GM08714 (cell line): ENCODE measurements at regions not wholly inside any gene's neighbourhood (a gene's known extent, or its start where the extent isn't known, plus 50 kb on each side); places are given as distances from the start of the nearest gene placed in this dataset.

Source experiments
- H3K4me3 ChIP-seq: fragments of 200-500 bp; sonication (Bioruptor generic); 2 replicates; pipeline ENCODE4 v1.5.1; 2014; ENCODE audit warnings: mild to moderate bottlenecking, low read length, inconsistent platforms
- ZNF274 ChIP-seq: IDR thresholded peaks from 2 replicates; pipeline ENCODE4 v1.6.1; 2012; ENCODE audit warnings: mild to moderate bottlenecking, low read depth, low read length

GRCh38 chr11:23997356-23997755 lies 499.5 kb upstream of the LUZP2 start:
- no peak for TF ChIP-seq ZNF274
- H3K4me3 ChIP-seq = no peak overlapping the region

DNA sequence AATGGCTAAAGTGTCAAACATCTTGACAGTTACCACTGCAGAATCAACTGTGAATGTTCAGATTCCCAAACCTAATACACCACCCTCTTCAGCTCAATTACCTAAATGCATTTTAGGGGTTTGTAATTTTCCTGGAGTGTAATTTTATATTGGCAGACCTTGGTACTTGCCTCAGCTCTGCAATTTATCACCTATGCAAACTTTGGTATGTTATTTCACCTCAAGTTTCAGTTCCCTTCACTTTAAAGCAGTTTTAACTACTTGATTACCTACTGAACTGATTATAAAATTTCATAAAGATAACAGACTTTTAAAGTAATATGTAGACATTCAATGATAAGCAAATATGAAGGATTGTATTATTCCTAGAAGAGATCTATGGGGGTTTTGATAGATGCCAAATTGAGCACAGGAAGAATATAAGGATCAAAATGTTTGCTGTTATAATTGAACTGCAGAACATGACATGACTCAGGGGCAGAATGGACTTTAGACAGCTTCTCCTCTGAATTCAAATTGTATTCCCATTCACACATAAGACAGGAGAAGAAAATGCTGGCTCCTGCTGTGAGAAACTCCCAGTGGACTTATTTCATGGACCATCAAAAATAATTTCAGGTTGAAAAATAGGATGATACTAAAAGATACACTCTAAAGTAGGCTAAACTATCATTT lies 491.5 kb upstream of the LUZP2 start:
- no peak overlapping the region for H3K4me3 ChIP-seq
- TF ChIP-seq ZNF274 = no peak

DNA sequence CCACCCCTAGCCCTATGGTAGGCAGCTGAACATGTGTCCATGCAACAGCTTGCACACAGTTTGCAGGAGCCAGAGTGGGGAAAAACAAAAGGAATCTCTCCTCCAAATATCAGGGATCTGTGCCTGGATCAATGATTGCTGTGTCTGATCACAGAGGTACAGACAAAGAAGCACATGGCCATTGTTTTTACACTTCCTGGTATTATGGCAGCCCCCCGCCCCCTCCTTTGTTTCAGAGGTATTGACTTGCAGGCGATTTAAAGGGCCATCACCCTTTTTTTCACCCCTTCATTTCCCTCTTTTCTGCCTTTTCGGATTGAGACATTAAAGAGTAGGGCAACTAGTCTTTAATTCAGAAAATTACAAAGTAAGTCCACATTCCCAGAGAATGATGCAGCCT lies 453.0 kb upstream of the LUZP2 start:
- TF ChIP-seq ZNF274 = no peak
- no peak overlapping the region for H3K4me3 ChIP-seq

DNA sequence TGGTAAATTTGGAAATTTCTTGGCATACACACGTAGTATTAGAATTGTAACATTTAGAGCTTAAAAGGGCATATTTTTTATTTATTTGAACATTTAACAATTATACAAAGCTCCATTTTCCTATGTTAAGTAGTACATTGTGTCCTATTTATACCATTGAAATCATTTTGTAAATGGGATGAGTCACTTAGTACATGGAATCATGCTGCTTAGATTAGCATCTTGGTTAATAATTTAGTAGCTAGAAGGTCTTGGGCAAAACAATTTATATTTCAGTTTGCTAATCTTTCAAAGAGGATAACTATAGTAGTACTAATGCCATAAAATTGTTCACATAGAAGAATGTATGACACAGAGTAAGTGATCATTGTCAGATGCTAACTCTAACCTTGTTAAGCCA lies 450.1 kb upstream of the LUZP2 start:
- no peak for TF ChIP-seq ZNF274
- H3K4me3 ChIP-seq = no peak overlapping the region

DNA sequence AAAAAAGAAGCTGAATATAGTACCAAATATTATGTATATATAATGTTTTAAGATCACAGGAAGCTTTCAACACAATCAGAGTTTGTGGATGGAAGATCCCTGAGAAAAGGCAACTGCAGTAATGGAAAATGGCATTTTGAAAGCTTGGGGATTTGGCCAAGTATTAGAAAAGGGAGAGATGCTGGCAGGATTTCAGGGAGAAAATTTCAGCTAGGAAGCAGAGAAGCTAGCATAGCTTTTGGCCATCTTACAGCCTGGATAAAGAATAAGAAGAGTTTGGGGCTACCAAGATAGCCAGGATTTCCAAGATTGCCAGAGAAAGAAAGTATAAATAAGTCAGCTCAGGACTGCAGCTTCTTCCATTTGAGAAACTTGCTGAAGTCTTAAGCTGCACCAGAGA lies 440.8 kb upstream of the LUZP2 start:
- no peak for TF ChIP-seq ZNF274

DNA sequence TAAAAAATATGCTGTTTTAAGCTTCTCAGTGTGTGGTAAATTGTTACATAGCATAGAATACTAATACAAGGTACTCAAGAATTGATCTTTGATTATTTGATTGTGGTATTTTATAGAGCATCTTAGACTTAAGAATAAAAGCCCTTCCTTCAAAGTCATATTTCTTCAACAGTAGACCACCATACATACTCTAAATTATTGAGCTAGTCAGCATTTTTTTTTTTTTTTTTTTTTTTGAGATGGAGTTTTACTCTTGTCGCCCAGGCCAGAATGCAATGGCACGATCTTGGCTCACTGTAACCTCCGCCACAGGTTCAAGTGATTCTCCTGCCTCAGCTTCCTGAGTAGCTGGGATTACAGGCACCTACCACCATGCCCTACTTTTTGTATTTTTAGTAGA lies 436.7 kb upstream of the LUZP2 start:
- H3K4me3 ChIP-seq = no peak overlapping the region
- TF ChIP-seq ZNF274 = no peak

More for the DNA sequence above, 440.8 kb upstream of the LUZP2 start:
- no peak overlapping the region for H3K4me3 ChIP-seq

GRCh38 chr11:24064309-24064903 lies 432.4 kb upstream of the LUZP2 start:
- no peak for TF ChIP-seq ZNF274
- H3K4me3 ChIP-seq = no peak overlapping the region

- H3K4me3 ChIP-seq = no peak overlapping the region
- no peak for TF ChIP-seq ZNF274
Observed at GRCh38 chr11:24068197-24068596, 428.7 kb upstream of the LUZP2 start.

DNA sequence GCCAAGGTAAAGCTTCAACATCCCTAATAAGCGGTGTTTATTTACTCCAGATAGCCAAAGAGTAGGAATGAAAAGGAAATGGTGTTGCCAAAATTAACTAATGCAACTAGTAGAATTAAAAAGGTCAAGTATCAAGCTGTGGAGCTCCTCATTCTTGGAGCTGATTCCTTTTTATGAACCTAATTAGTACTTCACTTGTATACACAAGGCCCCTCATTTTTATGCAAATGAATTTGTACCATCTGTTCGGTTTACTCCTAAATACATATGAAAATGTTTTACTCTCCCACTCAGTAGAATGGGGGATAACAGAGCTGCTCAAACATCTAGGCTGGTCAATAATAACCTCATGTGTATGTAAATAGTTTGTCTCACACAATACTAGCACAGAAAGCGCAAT lies 426.4 kb upstream of the LUZP2 start:
- H3K4me3 ChIP-seq = no peak overlapping the region
- no peak for TF ChIP-seq ZNF274

DNA sequence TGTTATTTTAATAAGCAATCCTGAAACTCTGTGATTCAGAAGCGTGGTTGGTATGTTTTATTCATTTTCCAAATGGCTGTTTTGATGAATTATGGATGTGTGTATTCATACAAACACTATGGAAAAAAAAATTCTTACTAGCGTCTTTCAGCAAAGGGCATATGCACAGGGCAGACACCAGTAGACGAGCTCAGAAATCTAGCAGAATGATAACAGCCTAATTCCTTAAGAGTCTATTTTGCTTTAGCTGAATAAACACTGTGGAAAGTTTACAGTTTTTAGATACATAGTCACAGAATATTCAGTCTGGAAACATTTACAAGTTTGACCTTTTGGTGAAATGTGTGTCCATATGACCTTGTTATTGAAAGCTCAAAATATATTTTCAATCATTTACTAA lies 418.8 kb upstream of the LUZP2 start:
- H3K4me3 ChIP-seq = no peak overlapping the region
- no peak for TF ChIP-seq ZNF274

GRCh38 chr11:24082241-24082640 lies 414.6 kb upstream of the LUZP2 start:
- H3K4me3 ChIP-seq = no peak overlapping the region
- no peak for TF ChIP-seq ZNF274

DNA sequence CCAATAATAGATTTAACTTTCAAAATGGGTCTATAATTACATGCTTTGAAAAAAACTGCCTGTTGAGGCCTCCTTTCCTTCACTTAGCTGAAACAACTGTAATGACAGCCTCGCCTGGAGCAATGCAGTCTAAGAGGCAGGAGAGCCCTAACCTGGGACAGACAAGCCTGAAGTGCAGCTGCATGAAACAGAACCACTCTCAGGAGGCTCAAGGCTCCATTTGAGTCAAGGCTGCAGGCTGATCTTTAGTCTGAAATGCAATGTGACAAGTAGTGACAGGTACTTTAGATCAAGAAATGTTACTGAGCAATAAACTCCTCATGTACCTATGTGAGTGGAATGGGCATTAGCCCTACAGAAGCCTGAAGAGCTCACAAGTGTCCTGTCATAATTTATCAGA lies 414.0 kb upstream of the LUZP2 start:
- TF ChIP-seq ZNF274 = no peak
- H3K4me3 ChIP-seq = no peak overlapping the region

- no peak for TF ChIP-seq ZNF274
- no peak overlapping the region for H3K4me3 ChIP-seq
Observed at GRCh38 chr11:24084956-24085355, 411.9 kb upstream of the LUZP2 start.

DNA sequence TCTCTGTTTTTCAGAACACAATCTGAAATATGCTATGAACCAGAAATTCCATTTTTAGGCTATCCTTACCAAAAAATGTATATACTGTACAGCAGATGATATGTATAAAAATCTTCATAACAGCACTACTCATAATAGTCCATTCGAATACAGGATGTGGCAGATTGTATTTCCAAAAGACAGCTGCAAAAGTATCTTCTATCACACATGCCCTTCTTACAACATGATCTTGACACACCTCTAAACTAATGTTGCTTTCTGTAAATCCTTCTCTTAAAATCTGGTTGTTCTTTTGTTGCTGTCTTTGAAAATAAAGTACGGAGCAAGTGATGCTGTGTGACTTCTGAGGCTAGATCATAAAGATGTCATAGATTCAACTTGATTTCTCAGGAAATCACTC lies 409.9 kb upstream of the LUZP2 start:
- no peak for TF ChIP-seq ZNF274
- H3K4me3 ChIP-seq = no peak overlapping the region

- H3K4me3 ChIP-seq = no peak overlapping the region
- TF ChIP-seq ZNF274 = no peak
Observed at GRCh38 chr11:24091594-24091993, 405.3 kb upstream of the LUZP2 start.

DNA sequence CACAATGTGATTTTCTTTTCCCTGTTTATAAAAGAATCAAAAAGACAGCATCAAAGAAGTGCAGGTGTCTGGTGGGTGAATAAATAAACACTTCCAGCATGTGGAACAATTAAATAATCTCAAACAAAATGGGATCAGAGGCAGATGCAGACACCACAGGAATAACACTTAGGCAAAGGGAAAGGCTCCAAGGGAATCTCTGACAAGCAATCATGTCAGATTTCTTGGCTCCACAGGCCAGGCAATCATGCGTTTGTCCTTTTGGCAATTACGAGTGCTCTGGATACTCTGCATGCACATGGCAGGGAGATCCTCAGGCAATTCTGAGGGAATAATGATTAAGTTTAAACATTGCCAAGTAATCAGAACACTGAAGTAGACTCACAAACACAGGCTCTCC lies 403.5 kb upstream of the LUZP2 start:
- H3K4me3 ChIP-seq = no peak overlapping the region

More for the DNA sequence above, 403.5 kb upstream of the LUZP2 start:
- TF ChIP-seq ZNF274 = no peak
